HG03066 (cell line): ENCODE measurements at regions not wholly inside any gene's neighbourhood (a gene's known extent, or its start where the extent isn't known, plus 50 kb on each side); places are given as distances from the start of the nearest gene placed in this dataset.
"Not testable (repeated sequence)": the region's sequence is repeated elsewhere in the genome, so short reads cannot be mapped to it uniquely, and the experiment has no call there.

ENCODE experiments used
- ATAC-seq: cut with Tn5 transposase; IDR thresholded peaks from one replicate; pipeline ENCODE4 v1.9.1; 2021; ENCODE audit warnings: low read depth; ENCODE audit not compliant: unreplicated experiment

GRCh38 chr5:63029891-63030290 is 451.3 kb downstream of the LRRC70 start:
- ATAC-seq, result no peak

- ATAC-seq, result no peak
These were observed 447.1 kb downstream of the LRRC70 start for GRCh38 chr5:63025679-63026078.

- ATAC-seq, result no peak
These were observed 443.8 kb downstream of the LRRC70 start for GRCh38 chr5:63022403-63022802.

GRCh38 chr5:63011158-63011557 is 432.5 kb downstream of the LRRC70 start:
- no peak for ATAC-seq

- no peak for ATAC-seq
These were observed 429.6 kb downstream of the LRRC70 start for GRCh38 chr5:63008195-63008594.

- ATAC-seq, result not testable (repeated sequence)
These were observed 416.2 kb downstream of the LRRC70 start for GRCh38 chr5:62994842-62995241.

- ATAC-seq, result no peak
These were observed 407.1 kb downstream of the LRRC70 start for GRCh38 chr5:62985749-62986148.

- no peak for ATAC-seq
These were observed 403.7 kb downstream of the LRRC70 start for GRCh38 chr5:62982348-62982747.

- ATAC-seq, result no peak
These were observed 402.3 kb downstream of the LRRC70 start for GRCh38 chr5:62980884-62981283.

- no peak for ATAC-seq
These were observed 400.9 kb downstream of the LRRC70 start for GRCh38 chr5:62979472-62979871.

GRCh38 chr5:62977661-62978060 is 399.0 kb downstream of the LRRC70 start:
- ATAC-seq, result no peak

GRCh38 chr5:62974623-62975022 is 396.0 kb downstream of the LRRC70 start:
- no peak for ATAC-seq

- ATAC-seq, result no peak
These were observed 390.9 kb downstream of the LRRC70 start for GRCh38 chr5:62969409-62970120.

- ATAC-seq, result no peak
These were observed 385.8 kb downstream of the LRRC70 start for GRCh38 chr5:62964428-62964827.

GRCh38 chr5:62960781-62961180 is 382.2 kb downstream of the LRRC70 start:
- ATAC-seq, result no peak

- no peak for ATAC-seq
These were observed 378.0 kb downstream of the LRRC70 start for GRCh38 chr5:62956597-62956996.

- ATAC-seq, result no peak
These were observed 376.0 kb downstream of the LRRC70 start for GRCh38 chr5:62954578-62954977.

GRCh38 chr5:62948301-62948700 is 369.7 kb downstream of the LRRC70 start:
- ATAC-seq, result no peak

- ATAC-seq, result no peak
These were observed 363.8 kb downstream of the LRRC70 start for GRCh38 chr5:62942384-62942783.

GRCh38 chr5:62938927-62939326 is 360.3 kb downstream of the LRRC70 start:
- no peak for ATAC-seq

- ATAC-seq, result no peak
These were observed 359.3 kb downstream of the LRRC70 start for GRCh38 chr5:62937661-62938558.

GRCh38 chr5:62935660-62936059 is 357.0 kb downstream of the LRRC70 start:
- no peak for ATAC-seq
